H1 (cell line): ENCODE measurements at regions not wholly inside any gene's neighbourhood (a gene's known extent, or its start where the extent isn't known, plus 50 kb on each side); places are given as distances from the start of the nearest gene placed in this dataset.

Source experiments
- CTCF ChIA-PET: fragments of 300-600 bp; sonication (Branson Sonifier 250); formaldehyde crosslinking; loops from one replicate; lab custom pipeline; 2021; ENCODE audit not compliant: partially characterized antibody; lab: Charles Lee
- POLR2A ChIA-PET: fragments of 300-600 bp; sonication (Branson Sonifier 250); formaldehyde crosslinking; loops from one replicate; lab custom pipeline; 2021; ENCODE audit warnings: inconsistent platforms; ENCODE audit not compliant: partially characterized antibody; lab: Charles Lee
- DNase-seq, 2 experiments: peaks; one replicate each; pipeline versions ENCODE4 v3.0.0 to v3.0.0-alpha.2; 2010 to 2022; ENCODE audit warnings: low spot score in 2 of 2, low read depth in 1 of 2, mixed read lengths in 1 of 2
- FAIRE-seq: peaks from 2 replicates; lab custom pipeline; 2011; peaks lifted over from hg19 to GRCh38; lab: Jason Lieb, UNC
- H2AFZ ChIP-seq: 2 replicates; pipeline ENCODE4 v1.8.1; 2012; ENCODE audit warnings: low read length, inconsistent platforms
- H2AK5ac ChIP-seq: 2 replicates; pipeline ENCODE4 v1.6.1; 2013; ENCODE audit warnings: low read depth, low read length
- H2BK120ac ChIP-seq: replicated peaks from 2 replicates; pipeline ENCODE3; 2013; ENCODE audit warnings: low read depth, low read length, inconsistent platforms
- H2BK12ac ChIP-seq: 2 replicates; pipeline ENCODE4 v1.6.1; 2013; ENCODE audit warnings: low read depth, low read length
- H2BK15ac ChIP-seq: 2 replicates; pipeline ENCODE4 v1.6.1; 2013; ENCODE audit warnings: low read length
- H2BK20ac ChIP-seq: 2 replicates; pipeline ENCODE4 v1.6.1; 2013; ENCODE audit warnings: low read length
- H2BK5ac ChIP-seq: 2 replicates; pipeline ENCODE4 v1.6.1; 2013; ENCODE audit warnings: low read depth, low read length
- H3K14ac ChIP-seq: 2 replicates; pipeline ENCODE4 v1.6.1; 2013; ENCODE audit warnings: inconsistent platforms; ENCODE audit not compliant: insufficient read length
- H3K18ac ChIP-seq: 2 replicates; pipeline ENCODE4 v1.6.1; 2013; ENCODE audit warnings: low read length; ENCODE audit errors: extremely low read depth
- H3K23ac ChIP-seq: 2 replicates; pipeline ENCODE4 v1.6.1; 2013; ENCODE audit warnings: inconsistent platforms; ENCODE audit not compliant: insufficient read length
- H3K23me2 ChIP-seq: 2 replicates; pipeline ENCODE4 v1.6.1; 2013; ENCODE audit warnings: low read depth, low read length
- H3K27ac ChIP-seq: 2 replicates; pipeline ENCODE4 v1.6.1; 2011; ENCODE audit warnings: low read depth, low read length, inconsistent platforms
- H3K27me3 ChIP-seq, 4 experiments: replicated peaks in 1 of 4; 1 replicate in 1 of 4; 2 replicates in 3 of 4; pipeline versions ENCODE4 v1.6.1 to v1.8.1; 2011 to 2013; ENCODE audit warnings: low read length in 3 of 4, mild to moderate bottlenecking in 3 of 4, inconsistent platforms in 2 of 4, mixed read lengths in 2 of 4, moderate library complexity in 1 of 4; ENCODE audit not compliant: control insufficient read depth in 3 of 4, insufficient read depth in 3 of 4; ENCODE audit errors: extremely low read depth in 1 of 4
- H3K36me3 ChIP-seq, 4 experiments: 2 replicates each; pipeline versions ENCODE4 v1.6.1 to v1.8.1; 2011 to 2013; ENCODE audit warnings: mild to moderate bottlenecking in 4 of 4, low read length in 3 of 4, moderate library complexity in 2 of 4, control low read depth in 1 of 4, inconsistent platforms in 1 of 4; ENCODE audit not compliant: insufficient read depth in 4 of 4, control insufficient read depth in 2 of 4
- H3K4ac ChIP-seq: replicated peaks from 2 replicates; pipeline ENCODE3; 2013; ENCODE audit warnings: low read length, low read depth, mixed read lengths, inconsistent platforms; ENCODE audit not compliant: insufficient read length
- H3K4me1 ChIP-seq, 4 experiments: replicated peaks in 1 of 4; 1 replicate in 1 of 4; 2 replicates in 3 of 4; pipeline versions ENCODE4 v1.6.1 to v1.8.1; 2011 to 2013; ENCODE audit warnings: low read length in 3 of 4, inconsistent platforms in 2 of 4, mixed read lengths in 1 of 4; ENCODE audit not compliant: insufficient read depth in 4 of 4, control insufficient read depth in 3 of 4
- H3K4me2 ChIP-seq, 2 experiments: 2 replicates each; pipeline versions ENCODE4 v1.6.1 to v1.8.1; 2011 to 2013; ENCODE audit warnings: low read depth in 2 of 2, low read length in 2 of 2, control low read depth in 1 of 2, inconsistent platforms in 1 of 2, mild to moderate bottlenecking in 1 of 2; ENCODE audit not compliant: insufficient read depth in 1 of 2
- H3K4me3 ChIP-seq, 4 experiments: fragments of 200-600, 300-600 bp in 1 of 4; sonication (generic), shearing (Covaris generic), sonication (Bioruptor Twin) in 1 of 4; 2 replicates each; pipeline versions ENCODE4 v1.5.1 to v1.8.1; 2011 to 2016; ENCODE audit warnings: low read length in 4 of 4, low read depth in 3 of 4, control low read depth in 2 of 4, inconsistent platforms in 2 of 4, mild to moderate bottlenecking in 2 of 4, mixed read lengths in 1 of 4, moderate library complexity in 1 of 4; ENCODE audit not compliant: insufficient read depth in 2 of 4; ENCODE audit errors: extremely low read depth in 1 of 4
- H3K56ac ChIP-seq: replicated peaks from 2 replicates; pipeline ENCODE3; 2013; ENCODE audit warnings: low read depth, mild to moderate bottlenecking, mixed read lengths, low read length, inconsistent platforms; ENCODE audit not compliant: insufficient read length
- H3K79me1 ChIP-seq: 2 replicates; pipeline ENCODE4 v1.6.1; 2013; ENCODE audit warnings: low read depth, low read length, control low read depth
- H3K79me2 ChIP-seq, 2 experiments: 2 replicates each; pipeline versions ENCODE4 v1.6.1 to v1.8.1; 2012 to 2013; ENCODE audit warnings: low read length in 2 of 2, mild to moderate bottlenecking in 2 of 2, inconsistent platforms in 1 of 2; ENCODE audit not compliant: insufficient read depth in 2 of 2, control insufficient read depth in 1 of 2
- H3K9ac ChIP-seq, 4 experiments: replicated peaks in 1 of 4; 1 replicate in 1 of 4; 2 replicates in 3 of 4; pipeline versions ENCODE4 v1.6.1 to v1.8.1; 2011 to 2013; ENCODE audit warnings: low read depth in 3 of 4, low read length in 3 of 4, control low read depth in 2 of 4, mild to moderate bottlenecking in 2 of 4, moderate library complexity in 2 of 4, inconsistent platforms in 1 of 4; ENCODE audit errors: extremely low read depth in 1 of 4
- H3K9me3 ChIP-seq, 2 experiments: 2 replicates each; pipeline versions ENCODE4 v1.6.1 to v1.8.1; 2012 to 2013; ENCODE audit warnings: mild to moderate bottlenecking in 2 of 2, moderate library complexity in 2 of 2, control low read depth in 1 of 2, inconsistent platforms in 1 of 2, low read depth in 1 of 2, low read length in 1 of 2, mixed read lengths in 1 of 2; ENCODE audit not compliant: insufficient read depth in 2 of 2
- H4K20me1 ChIP-seq, 2 experiments: replicated peaks in 1 of 2; 2 replicates each; pipeline versions ENCODE3 to v1.8.1; 2011 to 2013; ENCODE audit warnings: inconsistent platforms in 2 of 2, low read length in 2 of 2, mild to moderate bottlenecking in 1 of 2; ENCODE audit not compliant: insufficient read depth in 2 of 2, control insufficient read depth in 1 of 2
- H4K5ac ChIP-seq: 2 replicates; pipeline ENCODE4 v1.6.1; 2013; ENCODE audit warnings: low read length, low read depth, mixed read lengths, inconsistent platforms; ENCODE audit not compliant: insufficient read length
- H4K8ac ChIP-seq: 2 replicates; pipeline ENCODE4 v1.8.0; 2013; ENCODE audit warnings: mild to moderate bottlenecking, moderate library complexity, low read length, inconsistent platforms; ENCODE audit not compliant: insufficient read depth; ENCODE audit errors: extremely low read depth
- H4K91ac ChIP-seq: replicated peaks from 2 replicates; pipeline ENCODE3; 2013; ENCODE audit warnings: low read length, mixed read lengths, inconsistent platforms; ENCODE audit not compliant: insufficient read length
- ASH2L ChIP-seq: fragments of 200-600, 300-600 bp; sonication (generic); IDR thresholded peaks from one replicate; pipeline ENCODE4 v1.7.1; 2017; ENCODE audit warnings: low read length
- CBX8 ChIP-seq: fragments of 300-800, 300-1000 bp; sonication (generic); IDR thresholded peaks from 2 replicates; pipeline ENCODE4 v1.7.1; 2016; ENCODE audit warnings: low read depth, low read length, borderline replicate concordance
- E2F6 ChIP-seq: IDR thresholded peaks from 2 replicates; pipeline ENCODE4 v1.6.1; 2012; ENCODE audit warnings: inconsistent platforms
- GABPA ChIP-seq: IDR thresholded peaks from 2 replicates; pipeline ENCODE4 v1.6.1; 2011; ENCODE audit warnings: mild to moderate bottlenecking, low read length, moderate library complexity, borderline replicate concordance; ENCODE audit not compliant: insufficient read depth
- GTF2F1 ChIP-seq: IDR thresholded peaks from 2 replicates; pipeline ENCODE4 v1.6.1; 2012; ENCODE audit warnings: low read depth, low read length, improper control_type of control experiment, borderline replicate concordance
- HDAC2 ChIP-seq, 2 experiments: fragments of 300-600 bp in 1 of 2; sonication (generic) in 1 of 2; IDR thresholded peaks; 2 replicates each; pipeline ENCODE4 v1.6.1; 2011 to 2012; ENCODE audit warnings: low read depth in 2 of 2, low read length in 2 of 2, mild to moderate bottlenecking in 2 of 2, moderate library complexity in 2 of 2, borderline replicate concordance in 1 of 2, inconsistent platforms in 1 of 2
- HDAC6 ChIP-seq: IDR thresholded peaks from one replicate; pipeline ENCODE4 v1.7.1; 2012; ENCODE audit warnings: low read depth, mild to moderate bottlenecking, inconsistent platforms, low read length, moderate library complexity
- JUN ChIP-seq: IDR thresholded peaks from 2 replicates; pipeline ENCODE4 v1.6.1; 2011; ENCODE audit warnings: low read depth, mild to moderate bottlenecking, improper control_type of control experiment, low read length
- JUND ChIP-seq: IDR thresholded peaks from 2 replicates; pipeline ENCODE4 v1.6.1; 2011; ENCODE audit warnings: mild to moderate bottlenecking, improper control_type of control experiment, low read length
- KDM5A ChIP-seq: fragments of 200-600 bp; IDR thresholded peaks from 2 replicates; pipeline ENCODE4 v1.7.1; 2012; ENCODE audit warnings: mild to moderate bottlenecking, low read length, inconsistent platforms, mixed read lengths
- MAFK ChIP-seq: IDR thresholded peaks from 2 replicates; pipeline ENCODE4 v1.6.1; 2012; ENCODE audit warnings: low read depth, mild to moderate bottlenecking, improper control_type of control experiment, low read length
- SIN3A ChIP-seq, 2 experiments: IDR thresholded peaks in 1 of 2; conservative IDR thresholded peaks in 1 of 2; 2 replicates each; pipeline ENCODE4 v1.6.1; 2011 to 2012; ENCODE audit warnings: low read length in 2 of 2, improper control_type of control experiment in 1 of 2, low read depth in 1 of 2, mild to moderate bottlenecking in 1 of 2
- SP4 ChIP-seq: IDR thresholded peaks from 2 replicates; pipeline ENCODE4 v1.6.1; 2012; ENCODE audit warnings: low read length, inconsistent platforms
- TCF12 ChIP-seq: IDR thresholded peaks from 2 replicates; pipeline ENCODE4 v1.6.1; 2011; ENCODE audit warnings: low read depth, mild to moderate bottlenecking, low read length
- WGBS, 2 experiments: shearing (Covaris generic) in 1 of 2; methylation state at CpG; one replicate each; pipeline versions ENCODE4 v1.1.6 to v1.1.7; 2013 to 2015; ENCODE audit warnings: low lambda C conversion rate in 2 of 2, mixed read lengths in 2 of 2, inconsistent platforms in 1 of 2, low coverage in 1 of 2, missing lambda C conversion rate in 1 of 2; ENCODE audit not compliant: insufficient replicate concordance in 2 of 2, insufficient coverage in 1 of 2, insufficient read length in 1 of 2; ENCODE audit errors: extremely low coverage in 1 of 2, missing lambda C conversion rate in 1 of 2; 5-methylcytosine and 5-hydroxymethylcytosine counted together

- Histone ChIP-seq H4K91ac (no peak overlapping the region), H2AFZ (no peak overlapping the region), H3K4me3 (no peak overlapping the region), H2BK5ac (no peak overlapping the region), H3K4me1 (peaks cover 0 to 3% (median 0%) of the 10 kb centered on the region in 4 experiments; a peak in 1 of 7 replicates), H3K27me3 (no peaks in the 10 kb centered on the region), H3K36me3 (no peaks in the 10 kb centered on the region), H2BK20ac (no peak overlapping the region), H2BK12ac (no peak overlapping the region), H3K79me1 (no peaks in the 10 kb centered on the region), H2BK120ac (no peak overlapping the region), H3K18ac (no peak overlapping the region), H3K9me3 (no peaks in the 10 kb centered on the region), H3K23me2 (no peaks in the 10 kb centered on the region), H2BK15ac (no peak overlapping the region), H3K4ac (no peak overlapping the region), H4K20me1 (no peaks in the 10 kb centered on the region), H4K8ac (no peak overlapping the region), H3K56ac (no peak overlapping the region), H3K79me2 (no peaks in the 10 kb centered on the region), H3K14ac (no peak overlapping the region), H4K5ac (no peak overlapping the region), H3K23ac (no peak overlapping the region), H2AK5ac (no peak overlapping the region), H3K4me2 (no peak overlapping the region), H3K9ac (no peak overlapping the region), H3K27ac (no peak overlapping the region)
- DNase-seq (no peak), FAIRE-seq (no peak)
- TF ChIP-seq MAFK: no peak
- no peak for TF ChIP-seq GABPA
- no peak for TF ChIP-seq GTF2F1
- TF ChIP-seq ASH2L: no peak
- no peak for TF ChIP-seq HDAC2 (IDR thresholded peaks at IDR 0.05; ENCODE audit: borderline replicate concordance in 1 of 2, low read depth in 2 of 2, low read length in 2 of 2)
- TF ChIP-seq JUND: no peak
- no peak for TF ChIP-seq HDAC6
- TF ChIP-seq CBX8: no peak
- no peak for TF ChIP-seq SP4
- TF ChIP-seq E2F6: no peak
- no peak for TF ChIP-seq JUN
- no peak for TF ChIP-seq SIN3A (conservative IDR thresholded peaks at IDR 0.05 in 1 of 2, IDR thresholded peaks at IDR 0.05 in 1 of 2; ENCODE audit: low read depth in 1 of 2, low read length in 2 of 2)
- no peak for TF ChIP-seq TCF12
- no peak for TF ChIP-seq KDM5A
- 91% methylated on average over 6 of the region's 6 CpGs; no CpG with 5 or more reads in 1 of the 2 experiments for WGBS, 2 experiments
- CTCF ChIA-PET: no interaction called here
- POLR2A ChIA-PET: no interaction called here
These were observed 262.2 kb upstream of the INTU start for GRCh38 chr4:127370604-127371003.
